ENCODE measurements at regions not wholly inside any gene's neighbourhood (a gene's known extent, or its start where the extent isn't known, plus 50 kb on each side); places are given as distances from the start of the nearest gene placed in this dataset.

GRCh38 chr5:154568589-154568988, 90.6 kb upstream of the HAND1 start:
- TF ChIP-seq, protein P1, sequence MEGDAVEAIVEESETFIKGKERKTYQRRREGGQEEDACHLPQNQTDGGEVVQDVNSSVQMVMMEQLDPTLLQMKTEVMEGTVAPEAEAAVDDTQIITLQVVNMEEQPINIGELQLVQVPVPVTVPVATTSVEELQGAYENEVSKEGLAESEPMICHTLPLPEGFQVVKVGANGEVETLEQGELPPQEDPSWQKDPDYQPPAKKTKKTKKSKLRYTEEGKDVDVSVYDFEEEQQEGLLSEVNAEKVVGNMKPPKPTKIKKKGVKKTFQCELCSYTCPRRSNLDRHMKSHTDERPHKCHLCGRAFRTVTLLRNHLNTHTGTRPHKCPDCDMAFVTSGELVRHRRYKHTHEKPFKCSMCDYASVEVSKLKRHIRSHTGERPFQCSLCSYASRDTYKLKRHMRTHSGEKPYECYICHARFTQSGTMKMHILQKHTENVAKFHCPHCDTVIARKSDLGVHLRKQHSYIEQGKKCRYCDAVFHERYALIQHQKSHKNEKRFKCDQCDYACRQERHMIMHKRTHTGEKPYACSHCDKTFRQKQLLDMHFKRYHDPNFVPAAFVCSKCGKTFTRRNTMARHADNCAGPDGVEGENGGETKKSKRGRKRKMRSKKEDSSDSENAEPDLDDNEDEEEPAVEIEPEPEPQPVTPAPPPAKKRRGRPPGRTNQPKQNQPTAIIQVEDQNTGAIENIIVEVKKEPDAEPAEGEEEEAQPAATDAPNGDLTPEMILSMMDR (IDR thresholded peaks at IDR 0.05) = no peak
- TF ChIP-seq POLR2A (IDR thresholded peaks at IDR 0.05) = no peak

Data from Peyer's patch (tissue), 4 donors.